PC-3 (cell line): ENCODE measurements at regions not wholly inside any gene's neighbourhood (a gene's known extent, or its start where the extent isn't known, plus 50 kb on each side); places are given as distances from the start of the nearest gene placed in this dataset.

Experiments
- ATAC-seq: fragments of 200-7000 bp; cut with Tn5 transposase; 2 replicates; pipeline ENCODE4 v1.9.1; 2020; ENCODE audit warnings: mild to moderate bottlenecking, moderate library complexity
- BruUV-seq: library from RNA; stranded (reverse); fragments of 400-500 nt; replicated peaks from 2 replicates; lab custom pipeline; 2021; lab: Mats Ljungman, UMichigan
- CTCF ChIA-PET: fragments of 300-600 bp; sonication (Branson Sonifier 250); formaldehyde crosslinking; loops from one replicate; lab custom pipeline; 2022; ENCODE audit warnings: antibody characterized with exemption; lab: Charles Lee
- POLR2A ChIA-PET: fragments of 300-600 bp; sonication (Branson Sonifier 250); formaldehyde crosslinking; loops from one replicate; lab custom pipeline; 2022; ENCODE audit warnings: antibody characterized with exemption; ENCODE audit not compliant: unreplicated experiment; lab: Charles Lee
- DNase-seq: peaks from one replicate; pipeline ENCODE4 v3.0.0-alpha.2; 2015
- H2AFZ ChIP-seq: fragments of 300-600 bp; sonication (generic); 2 replicates; pipeline ENCODE4 v1.6.0; 2016; ENCODE audit warnings: antibody characterized with exemption, low read length
- H3F3A ChIP-seq: fragments of 300-600 bp; sonication (generic); one replicate; pipeline ENCODE4 v1.6.0; 2017; ENCODE audit warnings: antibody characterized with exemption, low read length, control low read depth, mild to moderate bottlenecking; ENCODE audit not compliant: unreplicated experiment
- H3K27ac ChIP-seq: fragments of 300-600 bp; sonication (generic); 2 replicates; pipeline ENCODE4 v1.5.1; 2016; ENCODE audit warnings: mild to moderate bottlenecking, low read length
- H3K27me3 ChIP-seq: fragments of 300-600 bp; sonication (generic); 2 replicates; pipeline ENCODE4 v1.6.1; 2016; ENCODE audit warnings: low read length, mixed read lengths
- H3K36me3 ChIP-seq: fragments of 300-600 bp; sonication (generic); 2 replicates; pipeline ENCODE4 v1.6.1; 2016; ENCODE audit warnings: low read depth, mixed run types, low read length, mixed read lengths
- H3K4me1 ChIP-seq: fragments of 300-600 bp; sonication (generic); 2 replicates; pipeline ENCODE4 v1.5.1; 2016; ENCODE audit warnings: low read length; ENCODE audit not compliant: insufficient read depth
- H3K4me2 ChIP-seq: fragments of 300-600 bp; sonication (generic); 2 replicates; pipeline ENCODE4 v1.6.0; 2016; ENCODE audit warnings: low read length
- H3K4me3 ChIP-seq: fragments of 300-600 bp; sonication (generic); 2 replicates; pipeline ENCODE4 v1.5.1; 2016; ENCODE audit warnings: mild to moderate bottlenecking, low read length, mixed read lengths
- H3K79me2 ChIP-seq: fragments of 300-600 bp; sonication (generic); 2 replicates; pipeline ENCODE4 v1.6.1; 2017; ENCODE audit warnings: low read length, mixed read lengths
- H3K9ac ChIP-seq: fragments of 300-600 bp; sonication (generic); 2 replicates; pipeline ENCODE4 v1.6.0; 2016; ENCODE audit warnings: mild to moderate bottlenecking, low read length
- H3K9me2 ChIP-seq: fragments of 300-600 bp; sonication (generic); replicated peaks from 2 replicates; pipeline ENCODE4 v1.6.1; 2016; ENCODE audit warnings: mixed run types, low read length, mixed read lengths
- H3K9me3 ChIP-seq: fragments of 300-600 bp; sonication (generic); 2 replicates; pipeline ENCODE4 v1.6.1; 2016; ENCODE audit warnings: low read length, mixed read lengths
- H4K20me1 ChIP-seq: fragments of 300-600 bp; sonication (generic); 2 replicates; pipeline ENCODE4 v1.6.1; 2016; ENCODE audit warnings: low read length, mixed read lengths
- EZH2 ChIP-seq: fragments of 300-600 bp; sonication (generic); IDR thresholded peaks from one replicate; pipeline ENCODE4 v1.6.1; 2017; ENCODE audit warnings: antibody characterized with exemption, mild to moderate bottlenecking, low read length; ENCODE audit not compliant: unreplicated experiment
- EZH2phosphoT487 ChIP-seq: fragments of 300-600 bp; sonication (generic); IDR thresholded peaks from 2 replicates; pipeline ENCODE4 v1.6.1; 2018; ENCODE audit warnings: mild to moderate bottlenecking, antibody characterized with exemption, low read length, borderline replicate concordance
- intact Hi-C: fragments of 100-400 bp; cut with micrococcal nuclease; formaldehyde crosslinking; loops from 2 replicates; pipeline ENCODE4 v1.9.0; 2023
- TF ChIP-seq, protein P1 (sequence below): fragments of 300-600 bp; sonication (generic); conservative IDR thresholded peaks from 2 replicates; pipeline ENCODE4 v1.5.1; 2017; ENCODE audit warnings: antibody characterized with exemption, low read depth, mild to moderate bottlenecking, low read length

DNA sequence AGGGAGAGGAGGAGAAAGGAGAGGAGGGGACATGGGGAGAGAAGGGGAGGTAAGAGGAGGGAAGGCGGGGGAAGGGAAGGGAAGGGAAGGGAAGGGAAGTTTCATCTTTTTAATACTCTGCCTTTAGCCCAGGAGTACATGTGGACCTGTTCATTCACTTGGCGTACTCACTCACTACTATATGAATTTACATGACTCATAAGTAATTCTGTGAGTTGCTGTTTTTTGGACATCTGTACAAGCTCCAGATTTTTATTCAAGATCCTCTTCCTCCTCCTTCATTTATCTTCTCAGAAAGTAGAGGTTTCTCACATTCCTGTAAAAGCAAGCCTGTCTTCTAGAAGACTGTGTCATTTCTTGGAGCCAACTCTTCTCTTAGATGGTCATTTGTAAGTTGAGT, 84.6 kb downstream of the RDH14 start:
- Histone ChIP-seq H3K79me2 (no peaks in the 10 kb centered on the region), H3K4me3 (no peak overlapping the region), H4K20me1 (no peaks in the 10 kb centered on the region), H3K27ac (no peak overlapping the region), H3K4me1 (no peaks in the 10 kb centered on the region), H3F3A (no peaks in the 10 kb centered on the region), H3K9ac (no peak overlapping the region), H3K4me2 (no peak overlapping the region), H3K9me2 (no peaks in the 10 kb centered on the region), H3K9me3 (no peaks in the 10 kb centered on the region), H3K27me3 (no peaks in the 10 kb centered on the region), H2AFZ (no peak overlapping the region), H3K36me3 (no peaks in the 10 kb centered on the region)
- POLR2A ChIA-PET: no interaction called here
- TF ChIP-seq EZH2phosphoT487: no peak
- TF ChIP-seq, protein P1, sequence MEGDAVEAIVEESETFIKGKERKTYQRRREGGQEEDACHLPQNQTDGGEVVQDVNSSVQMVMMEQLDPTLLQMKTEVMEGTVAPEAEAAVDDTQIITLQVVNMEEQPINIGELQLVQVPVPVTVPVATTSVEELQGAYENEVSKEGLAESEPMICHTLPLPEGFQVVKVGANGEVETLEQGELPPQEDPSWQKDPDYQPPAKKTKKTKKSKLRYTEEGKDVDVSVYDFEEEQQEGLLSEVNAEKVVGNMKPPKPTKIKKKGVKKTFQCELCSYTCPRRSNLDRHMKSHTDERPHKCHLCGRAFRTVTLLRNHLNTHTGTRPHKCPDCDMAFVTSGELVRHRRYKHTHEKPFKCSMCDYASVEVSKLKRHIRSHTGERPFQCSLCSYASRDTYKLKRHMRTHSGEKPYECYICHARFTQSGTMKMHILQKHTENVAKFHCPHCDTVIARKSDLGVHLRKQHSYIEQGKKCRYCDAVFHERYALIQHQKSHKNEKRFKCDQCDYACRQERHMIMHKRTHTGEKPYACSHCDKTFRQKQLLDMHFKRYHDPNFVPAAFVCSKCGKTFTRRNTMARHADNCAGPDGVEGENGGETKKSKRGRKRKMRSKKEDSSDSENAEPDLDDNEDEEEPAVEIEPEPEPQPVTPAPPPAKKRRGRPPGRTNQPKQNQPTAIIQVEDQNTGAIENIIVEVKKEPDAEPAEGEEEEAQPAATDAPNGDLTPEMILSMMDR: no peak
- no peak for TF ChIP-seq EZH2
- CTCF ChIA-PET: no interaction called here
- no peak for ATAC-seq
- DNase-seq: no peak
- intact Hi-C loops: no loop called here
- no TSS peak for BruUV-seq

DNA sequence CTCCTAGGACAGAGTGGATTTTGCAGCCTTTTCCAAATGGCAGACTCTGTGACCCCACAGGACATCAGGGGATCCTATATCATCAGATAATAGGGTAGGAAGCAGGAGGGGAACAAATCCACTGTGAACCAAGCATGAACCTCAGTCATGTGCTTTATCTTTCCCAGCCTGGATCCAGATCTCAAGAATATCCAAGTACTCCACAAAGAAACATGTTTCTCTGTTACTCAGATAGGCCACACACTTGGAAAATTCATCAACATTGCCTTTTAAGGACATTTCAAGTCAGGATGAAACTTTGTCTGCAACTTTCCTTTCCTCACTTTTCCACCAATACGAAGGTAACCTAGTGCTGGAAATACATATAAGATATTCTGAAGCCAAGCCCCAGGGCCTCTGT, 85.8 kb downstream of the RDH14 start:
- Histone ChIP-seq H3K79me2 (no peaks in the 10 kb centered on the region), H2AFZ (no peak overlapping the region), H3K4me1 (no peaks in the 10 kb centered on the region), H3F3A (no peaks in the 10 kb centered on the region), H3K36me3 (no peaks in the 10 kb centered on the region), H3K9me2 (no peaks in the 10 kb centered on the region), H3K9me3 (no peaks in the 10 kb centered on the region), H3K27me3 (no peaks in the 10 kb centered on the region), H3K9ac (no peak overlapping the region), H4K20me1 (no peaks in the 10 kb centered on the region), H3K27ac (no peak overlapping the region), H3K4me2 (no peak overlapping the region), H3K4me3 (no peak overlapping the region)
- no peak for DNase-seq
- TF ChIP-seq, protein P1: no peak
- TF ChIP-seq EZH2phosphoT487: no peak
- no peak for ATAC-seq
- intact Hi-C loops: no loop called here
- ChIA-PET CTCF (no interaction called here), POLR2A (no interaction called here)
- no TSS peak for BruUV-seq

DNA sequence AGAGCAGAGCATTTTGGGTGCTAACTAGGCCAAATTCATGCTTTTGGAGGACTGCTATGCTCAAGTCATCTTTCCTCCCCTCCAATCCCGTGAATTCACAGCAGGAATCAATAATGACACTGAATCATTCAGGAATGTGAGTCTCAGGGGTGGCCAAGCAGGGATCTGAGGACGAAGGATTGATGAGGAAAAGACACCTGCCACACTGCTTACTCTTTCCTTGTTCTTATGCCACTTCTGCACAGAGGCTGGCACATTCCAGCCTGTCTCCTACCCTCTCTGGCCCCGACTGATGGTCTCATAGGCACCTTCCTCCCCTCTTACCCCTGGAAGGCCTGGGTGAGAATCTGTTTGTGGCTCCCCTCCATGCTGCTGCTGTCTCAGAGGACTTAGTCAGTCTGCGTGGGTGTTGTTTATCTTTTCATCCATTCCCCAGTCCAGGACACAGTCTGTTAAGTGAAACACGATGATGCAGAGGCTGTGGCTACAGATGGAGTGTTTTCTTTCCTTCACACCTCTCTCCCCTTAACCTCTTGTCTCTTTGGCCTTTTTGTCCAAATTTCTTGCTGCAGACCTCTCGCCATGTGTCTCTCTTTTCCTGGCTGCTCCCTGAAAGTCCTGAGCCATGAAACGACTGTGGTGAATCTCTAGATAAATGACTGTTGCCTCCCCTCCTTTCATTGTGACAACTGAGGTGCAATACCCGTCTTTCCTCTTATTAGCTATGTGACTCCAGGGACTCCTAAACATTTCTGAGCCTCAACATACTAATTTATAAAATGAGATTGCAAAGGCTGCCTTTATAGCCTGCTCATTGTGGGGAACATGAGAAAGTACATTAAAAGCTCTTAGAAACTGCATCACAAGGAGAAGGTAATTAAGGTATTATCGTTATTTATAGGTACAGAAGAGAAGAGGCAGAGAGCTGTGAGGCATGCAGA, 86.9 kb downstream of the RDH14 start:
- H3K36me3 ChIP-seq: no peaks in the 10 kb centered on the region
- H3K27me3 ChIP-seq: no peaks in the 10 kb centered on the region
- BruUV-seq: no TSS peak
- intact Hi-C loops: no loop called here
- no peaks in the 10 kb centered on the region for H3K4me1 ChIP-seq
- ATAC-seq (peak; percentile 74), DNase-seq (peak; percentile 29)
- ChIA-PET POLR2A (no interaction called here), CTCF (no interaction called here)
- no peak overlapping the region for H3K4me2 ChIP-seq
- no peaks in the 10 kb centered on the region for H3F3A ChIP-seq
- no peak overlapping the region for H2AFZ ChIP-seq
- no peaks in the 10 kb centered on the region for H3K79me2 ChIP-seq
- no peak overlapping the region for H3K27ac ChIP-seq
- H4K20me1 ChIP-seq: no peaks in the 10 kb centered on the region
- H3K9ac ChIP-seq: no peak overlapping the region
- H3K9me2 ChIP-seq: no peaks in the 10 kb centered on the region
- TF ChIP-seq EZH2: no peak
- no peak for TF ChIP-seq EZH2phosphoT487
- TF ChIP-seq, protein P1: no peak
- no peaks in the 10 kb centered on the region for H3K9me3 ChIP-seq
- H3K4me3 ChIP-seq: no peak overlapping the region
